Mesenchymal stem cell (in vitro differentiated cells and primary cell): ENCODE measurements at regions not wholly inside any gene's neighbourhood (a gene's known extent, or its start where the extent isn't known, plus 50 kb on each side); places are given as distances from the start of the nearest gene placed in this dataset.

Source experiments
- DNase-seq: peaks from one replicate; pipeline ENCODE4 v3.0.0-alpha.2; 2013
- H2AFZ ChIP-seq: one replicate; pipeline ENCODE4 v1.6.1; 2013; ENCODE audit warnings: low read depth, mild to moderate bottlenecking, control low read depth, inconsistent platforms, low read length, moderate library complexity
- H2AK5ac ChIP-seq: 2 replicates; pipeline ENCODE4 v1.6.1; 2013; ENCODE audit warnings: low read length, moderate library complexity, mild to moderate bottlenecking, inconsistent platforms; ENCODE audit not compliant: severe bottlenecking
- H2BK120ac ChIP-seq: one replicate; pipeline ENCODE4 v1.6.1; 2013; ENCODE audit warnings: low read depth, mild to moderate bottlenecking, inconsistent platforms, low read length, moderate library complexity
- H2BK12ac ChIP-seq, 2 experiments: one replicate each; pipeline ENCODE4 v1.6.1; 2013; ENCODE audit warnings: inconsistent platforms in 2 of 2, low read length in 2 of 2, mild to moderate bottlenecking in 2 of 2, moderate library complexity in 2 of 2, control low read depth in 1 of 2
- H2BK15ac ChIP-seq: one replicate; pipeline ENCODE4 v1.6.1; 2013; ENCODE audit warnings: mild to moderate bottlenecking, low read depth, inconsistent platforms; ENCODE audit not compliant: poor library complexity, severe bottlenecking
- H2BK5ac ChIP-seq: 2 replicates; pipeline ENCODE4 v1.6.1; 2013; ENCODE audit warnings: low read depth, mild to moderate bottlenecking, low read length, control low read depth, inconsistent platforms; ENCODE audit not compliant: poor library complexity, severe bottlenecking
- H3K14ac ChIP-seq, 2 experiments: one replicate each; pipeline ENCODE4 v1.6.1; 2013; ENCODE audit warnings: inconsistent platforms in 2 of 2, low read length in 2 of 2, control low read depth in 1 of 2, mild to moderate bottlenecking in 1 of 2, moderate library complexity in 1 of 2
- H3K18ac ChIP-seq, 2 experiments: one replicate each; pipeline ENCODE4 v1.6.1; 2013; ENCODE audit warnings: inconsistent platforms in 2 of 2, low read length in 2 of 2, control low read depth in 1 of 2, low read depth in 1 of 2, mild to moderate bottlenecking in 1 of 2
- H3K23ac ChIP-seq, 2 experiments: one replicate each; pipeline ENCODE4 v1.6.1; 2013; ENCODE audit warnings: inconsistent platforms in 2 of 2, low read length in 2 of 2, mild to moderate bottlenecking in 2 of 2, moderate library complexity in 2 of 2, control low read depth in 1 of 2
- H3K27ac ChIP-seq: 2 replicates; pipeline ENCODE4 v1.5.1; 2013; ENCODE audit warnings: mild to moderate bottlenecking, moderate library complexity, low read length, control low read depth, inconsistent platforms; ENCODE audit not compliant: poor library complexity, severe bottlenecking
- H3K27me3 ChIP-seq, 2 experiments: 2 replicates each; pipeline versions ENCODE4 v1.6.1 to v1.7.0; 2013; ENCODE audit warnings: low read length in 2 of 2, mild to moderate bottlenecking in 2 of 2, moderate library complexity in 2 of 2, control low read depth in 1 of 2, inconsistent platforms in 1 of 2; ENCODE audit not compliant: control insufficient read depth in 1 of 2, insufficient read depth in 1 of 2
- H3K36me3 ChIP-seq, 2 experiments: 2 replicates each; pipeline versions ENCODE4 v1.6.1 to v1.7.0; 2013; ENCODE audit warnings: low read length in 2 of 2, control low read depth in 1 of 2, inconsistent platforms in 1 of 2, low read depth in 1 of 2, mild to moderate bottlenecking in 1 of 2; ENCODE audit not compliant: insufficient read depth in 2 of 2, control insufficient read depth in 1 of 2
- H3K4ac ChIP-seq, 2 experiments: one replicate each; pipeline ENCODE4 v1.6.1; 2013; ENCODE audit warnings: inconsistent platforms in 2 of 2, low read length in 2 of 2, mild to moderate bottlenecking in 2 of 2, moderate library complexity in 2 of 2, control low read depth in 1 of 2, low read depth in 1 of 2
- H3K4me1 ChIP-seq: 2 replicates; pipeline ENCODE4 v1.6.1; 2013; ENCODE audit warnings: low read depth, low read length, control low read depth; ENCODE audit not compliant: control insufficient read depth, insufficient read depth
- H3K4me2 ChIP-seq: 2 replicates; pipeline ENCODE4 v1.6.1; 2013; ENCODE audit warnings: low read length, mild to moderate bottlenecking, inconsistent platforms; ENCODE audit not compliant: poor library complexity, severe bottlenecking
- H3K4me3 ChIP-seq, 2 experiments: 2 replicates each; pipeline versions ENCODE4 v1.5.1 to v1.7.0; 2013; ENCODE audit warnings: low read length in 2 of 2, mild to moderate bottlenecking in 2 of 2, control low read depth in 1 of 2, low read depth in 1 of 2; ENCODE audit not compliant: insufficient read depth in 1 of 2
- H3K79me1 ChIP-seq: replicated peaks from 2 replicates; pipeline ENCODE4 v1.6.1; 2013; ENCODE audit warnings: mild to moderate bottlenecking, control low read depth, low read length, inconsistent platforms; ENCODE audit not compliant: poor library complexity, severe bottlenecking
- H3K9ac ChIP-seq: 2 replicates; pipeline ENCODE4 v1.7.0; 2013; ENCODE audit warnings: mild to moderate bottlenecking, low read length, moderate library complexity
- H3K9me3 ChIP-seq: 2 replicates; pipeline ENCODE4 v1.7.0; 2013; ENCODE audit warnings: mild to moderate bottlenecking, low read length; ENCODE audit not compliant: control insufficient read depth
- H4K8ac ChIP-seq: one replicate; pipeline ENCODE4 v1.6.1; 2013; ENCODE audit warnings: inconsistent platforms, mild to moderate bottlenecking, low read length, moderate library complexity
- H4K91ac ChIP-seq: one replicate; pipeline ENCODE4 v1.6.1; 2013; ENCODE audit warnings: mild to moderate bottlenecking, low read length, inconsistent platforms
- WGBS: methylation state at CpG from one replicate; pipeline ENCODE4 v1.1.7; 2013; ENCODE audit warnings: mixed read lengths; 5-methylcytosine and 5-hydroxymethylcytosine counted together

DNA sequence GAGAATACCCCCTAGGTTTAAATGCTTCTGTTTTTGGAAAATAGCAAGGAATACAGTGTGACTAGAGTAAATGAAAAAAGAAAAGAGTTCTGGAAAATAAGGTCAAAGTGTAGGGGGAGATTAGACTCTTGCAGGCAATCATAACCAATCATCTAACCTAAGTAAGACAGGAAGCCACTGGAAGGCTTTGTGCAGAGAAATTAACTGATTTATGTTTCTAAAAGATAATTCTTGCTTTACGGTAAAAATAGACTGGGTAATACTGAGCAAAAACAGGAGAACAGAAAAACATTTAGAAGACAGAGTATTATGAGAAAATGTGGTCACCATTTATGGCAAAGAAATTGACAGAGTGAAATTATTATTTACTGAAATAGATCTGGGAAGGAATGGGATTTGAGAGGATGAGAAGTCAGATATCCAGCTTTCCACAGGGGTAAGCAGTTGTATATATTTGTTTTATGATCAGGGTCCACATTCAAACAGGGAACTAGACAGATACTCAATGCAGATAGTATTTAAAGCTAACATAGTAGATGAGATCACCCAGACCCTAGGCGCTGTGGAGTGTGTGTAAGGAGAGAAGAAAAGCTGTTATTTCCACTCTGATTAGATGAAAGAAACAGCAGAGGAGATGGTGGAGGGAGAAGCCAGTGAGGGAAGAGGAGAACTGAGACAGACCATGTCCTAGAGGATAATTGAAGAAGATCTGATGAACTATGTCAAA, 1225.3 kb downstream of the CDH11 start:
- no peaks in the 10 kb centered on the region for H3K9me3 ChIP-seq
- no peak overlapping the region for H2AK5ac ChIP-seq
- H3K27ac ChIP-seq, result no peak overlapping the region
- no peak overlapping the region for H3K4me3 ChIP-seq
- no peak overlapping the region for H4K8ac ChIP-seq
- H2BK120ac ChIP-seq, result no peak overlapping the region
- H3K4me1 ChIP-seq, result no peaks in the 10 kb centered on the region
- no peaks in the 10 kb centered on the region for H3K27me3 ChIP-seq
- no peak overlapping the region for H2BK12ac ChIP-seq
- no peaks in the 10 kb centered on the region for H3K36me3 ChIP-seq
- no peak overlapping the region for H3K4me2 ChIP-seq
- WGBS, result 76% methylated on average over 2 of the region's 2 CpGs
- DNase-seq, result no peak
- no peak overlapping the region for H2AFZ ChIP-seq
- no peak overlapping the region for H3K18ac ChIP-seq
- H2BK15ac ChIP-seq, result no peak overlapping the region
- no peak overlapping the region for H3K14ac ChIP-seq
- no peak overlapping the region for H3K9ac ChIP-seq
- no peak overlapping the region for H4K91ac ChIP-seq
- no peak overlapping the region for H3K23ac ChIP-seq
- no peak overlapping the region for H3K4ac ChIP-seq
- no peak overlapping the region for H2BK5ac ChIP-seq
- H3K79me1 ChIP-seq, result no peaks in the 10 kb centered on the region

DNA sequence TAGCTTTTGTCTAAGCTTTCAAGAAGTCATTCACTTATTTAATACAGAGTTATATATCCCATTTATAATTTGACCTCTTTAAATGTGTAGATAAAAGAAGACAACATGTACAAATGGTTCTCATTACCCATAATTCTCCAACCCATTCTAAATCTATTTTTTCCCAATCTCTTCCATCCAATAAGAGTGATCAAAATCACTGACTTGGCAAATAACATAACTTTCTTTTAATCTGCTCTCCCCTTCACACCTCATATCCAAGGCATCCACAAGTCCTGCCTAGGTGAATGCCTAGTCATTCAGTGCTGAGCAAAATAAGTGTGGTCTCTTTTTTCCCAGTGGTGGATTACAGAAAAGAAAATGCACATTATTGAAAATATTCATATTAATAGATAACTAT, 1231.1 kb downstream of the CDH11 start:
- no peak overlapping the region for H3K14ac ChIP-seq
- H3K27me3 ChIP-seq, result no peaks in the 10 kb centered on the region
- H3K4ac ChIP-seq, result no peak overlapping the region
- H2BK120ac ChIP-seq, result no peak overlapping the region
- no peaks in the 10 kb centered on the region for H3K4me1 ChIP-seq
- H3K79me1 ChIP-seq, result no peaks in the 10 kb centered on the region
- H2AK5ac ChIP-seq, result no peak overlapping the region
- peaks cover 6% of the 10 kb centered on the region for H3K9me3 ChIP-seq
- no peak overlapping the region for H3K23ac ChIP-seq
- no peak overlapping the region for H2BK5ac ChIP-seq
- H3K4me3 ChIP-seq, result no peak overlapping the region
- no peak overlapping the region for H2AFZ ChIP-seq
- H2BK12ac ChIP-seq, result no peak overlapping the region
- no peak overlapping the region for H3K4me2 ChIP-seq
- no peak overlapping the region for H3K18ac ChIP-seq
- no peaks in the 10 kb centered on the region for H3K36me3 ChIP-seq
- H4K91ac ChIP-seq, result no peak overlapping the region
- H3K27ac ChIP-seq, result no peak overlapping the region
- no peak overlapping the region for H3K9ac ChIP-seq
- H4K8ac ChIP-seq, result no peak overlapping the region
- no peak for DNase-seq
- no peak overlapping the region for H2BK15ac ChIP-seq

DNA sequence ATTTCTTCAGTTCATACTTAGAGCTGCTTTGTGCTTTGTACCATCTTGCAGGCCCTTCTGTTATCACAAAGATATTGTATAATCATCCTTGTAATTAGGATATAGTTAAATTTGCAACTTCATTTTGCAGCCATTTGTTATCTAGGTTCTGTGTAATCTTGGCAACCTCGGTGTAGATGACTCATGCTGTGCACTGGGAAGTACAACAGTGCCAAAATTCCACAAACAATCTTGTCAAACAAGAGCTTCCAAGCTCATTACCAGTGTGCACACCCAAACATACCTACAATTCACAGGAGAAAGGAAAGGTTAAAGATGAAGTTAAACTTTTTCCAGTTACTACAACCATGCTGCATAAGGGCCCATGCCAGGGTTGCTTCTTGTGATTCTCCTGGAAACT, 1231.8 kb downstream of the CDH11 start:
- Histone ChIP-seq H4K8ac (no peak overlapping the region), H3K4me3 (no peak overlapping the region), H3K4me2 (no peak overlapping the region), H3K18ac (no peak overlapping the region), H3K23ac (no peak overlapping the region), H4K91ac (no peak overlapping the region), H3K4me1 (no peaks in the 10 kb centered on the region), H3K36me3 (no peaks in the 10 kb centered on the region), H3K4ac (no peak overlapping the region), H3K27me3 (no peaks in the 10 kb centered on the region), H2BK15ac (no peak overlapping the region), H2BK5ac (no peak overlapping the region), H3K27ac (no peak overlapping the region), H3K79me1 (no peaks in the 10 kb centered on the region), H2AFZ (no peak overlapping the region), H3K14ac (no peak overlapping the region), H3K9me3 (peaks cover 6% of the 10 kb centered on the region), H3K9ac (no peak overlapping the region), H2BK12ac (no peak overlapping the region), H2BK120ac (no peak overlapping the region), H2AK5ac (no peak overlapping the region)
- 17% methylated on average over 1 of the region's 1 CpG for WGBS
- DNase-seq, result peak; percentile 27

DNA sequence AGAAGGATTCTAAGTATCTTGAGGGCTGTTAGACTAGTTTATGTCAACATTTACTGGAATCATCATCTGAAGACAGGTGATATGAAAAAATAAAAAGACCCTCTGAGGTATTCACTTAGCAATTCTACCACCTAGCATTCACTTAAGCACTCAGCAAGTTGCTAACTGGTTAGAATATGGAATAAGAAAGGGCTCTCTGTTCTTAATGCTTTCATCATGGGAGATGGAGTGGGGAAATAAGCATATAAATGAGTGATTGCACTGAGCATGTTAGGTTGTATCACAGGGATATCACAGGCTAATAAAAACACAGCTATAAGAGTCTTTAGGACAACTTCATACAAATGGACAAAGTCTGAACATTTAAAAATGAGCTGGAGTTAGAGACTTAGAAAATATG, 1238.8 kb downstream of the CDH11 start:
- Histone ChIP-seq H3K4me2 (no peak overlapping the region), H4K91ac (no peak overlapping the region), H2BK15ac (no peak overlapping the region), H2BK12ac (no peak overlapping the region), H3K4ac (no peak overlapping the region), H4K8ac (no peak overlapping the region), H2AK5ac (no peak overlapping the region), H3K79me1 (no peaks in the 10 kb centered on the region), H3K27me3 (no peaks in the 10 kb centered on the region), H2BK120ac (no peak overlapping the region), H3K27ac (no peak overlapping the region), H2AFZ (no peak overlapping the region), H3K23ac (no peak overlapping the region), H2BK5ac (no peak overlapping the region), H3K9ac (no peak overlapping the region), H3K36me3 (no peaks in the 10 kb centered on the region), H3K14ac (no peak overlapping the region), H3K18ac (no peak overlapping the region), H3K9me3 (no peaks in the 10 kb centered on the region), H3K4me3 (no peak overlapping the region), H3K4me1 (no peaks in the 10 kb centered on the region)
- DNase-seq, result no peak
